HG03097 (cell line): ENCODE measurements at regions not wholly inside any gene's neighbourhood (a gene's known extent, or its start where the extent isn't known, plus 50 kb on each side); places are given as distances from the start of the nearest gene placed in this dataset.
"Not testable (repeated sequence)": the region's sequence is repeated elsewhere in the genome, so short reads cannot be mapped to it uniquely, and the experiment has no call there.

ENCODE experiments used
- ATAC-seq: cut with Tn5 transposase; IDR thresholded peaks from one replicate; pipeline ENCODE4 v1.9.1; 2021; ENCODE audit not compliant: unreplicated experiment, low FRiP score

DNA sequence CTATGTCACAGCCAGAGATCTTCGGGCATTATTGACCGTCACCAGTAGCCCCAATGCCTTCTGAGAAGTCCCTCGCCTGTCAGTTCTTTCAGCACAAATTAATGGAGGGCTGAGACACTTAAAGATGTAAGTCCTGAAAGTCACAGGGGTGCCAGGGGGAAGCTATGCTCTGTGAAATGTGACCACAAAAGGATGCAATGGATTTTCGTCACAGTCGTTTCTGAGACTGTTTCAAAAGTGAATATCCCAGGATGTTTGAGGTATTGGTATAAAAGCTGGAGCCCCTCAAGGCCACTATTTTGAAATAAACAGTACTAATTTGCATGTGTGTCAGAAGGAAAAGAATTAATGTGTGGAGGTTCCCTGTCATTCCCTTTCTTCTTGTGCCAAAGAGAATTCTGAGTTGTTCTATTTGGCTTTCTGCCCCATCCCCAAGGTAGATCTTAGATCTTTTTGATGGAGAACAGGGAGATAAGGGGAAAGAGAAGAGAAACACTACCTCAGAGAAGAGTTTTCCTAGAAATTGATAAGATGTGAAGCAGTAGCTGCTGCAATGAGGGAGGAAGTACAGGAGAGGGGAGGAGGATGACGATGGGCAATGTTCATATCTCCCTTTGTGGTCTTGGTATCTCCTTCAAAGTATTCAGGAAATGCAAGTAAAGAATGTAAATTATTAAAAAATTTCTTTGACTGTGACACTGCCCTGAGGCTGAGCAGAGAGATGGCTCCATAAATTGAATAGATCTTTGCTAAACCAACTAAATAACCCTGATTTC is 101.8 kb upstream of the NAP1L1 start:
- ATAC-seq: no peak

- ATAC-seq: peak; percentile 79
Measured at GRCh38 chr12:76183459-76184186, 99.1 kb upstream of the NAP1L1 start.

GRCh38 chr12:76180401-76181277 is 96.2 kb upstream of the NAP1L1 start:
- ATAC-seq: no peak

DNA sequence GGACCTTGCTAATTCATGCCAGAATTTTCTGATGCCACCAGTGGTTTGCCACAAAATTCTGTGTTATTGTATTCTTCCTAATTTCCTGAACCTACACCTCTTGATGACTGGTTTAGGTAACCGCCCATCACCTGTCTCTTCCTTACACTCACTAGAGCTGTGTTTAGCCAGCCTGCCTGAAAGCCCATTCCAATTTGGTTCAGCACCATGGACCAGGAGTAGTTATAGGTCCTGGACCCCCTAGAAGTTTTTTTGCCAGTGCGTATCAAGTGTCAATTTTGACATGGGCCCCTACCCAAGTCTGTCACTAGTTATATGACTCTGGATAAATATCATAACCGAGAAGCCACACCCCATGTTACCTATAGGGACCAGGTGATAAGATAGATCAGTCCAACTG is 94.0 kb upstream of the NAP1L1 start:
- no peak for ATAC-seq

- no peak for ATAC-seq
Measured at GRCh38 chr12:76177821-76178220, 93.3 kb upstream of the NAP1L1 start.

DNA sequence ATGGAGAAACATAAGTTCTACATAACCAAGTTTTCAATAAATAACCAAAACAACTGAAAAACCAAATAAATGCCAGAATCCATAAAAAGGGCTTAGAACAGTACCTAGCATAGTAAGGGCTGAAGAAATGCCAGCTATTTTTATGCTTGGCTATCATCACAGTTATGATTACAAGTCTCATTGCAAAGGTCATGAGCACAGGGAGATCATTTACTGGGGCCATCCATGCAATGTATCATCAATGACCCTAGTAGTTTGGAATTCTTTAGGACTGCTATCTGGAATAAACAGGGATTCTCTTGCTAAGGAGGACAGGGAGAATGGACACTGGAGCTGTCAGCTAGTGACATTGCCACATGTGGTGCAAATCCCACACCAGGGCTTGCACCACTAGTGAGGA is 92.5 kb upstream of the NAP1L1 start:
- ATAC-seq: no peak

- not testable (repeated sequence) for ATAC-seq
Measured at GRCh38 chr12:76175946-76176345, 91.5 kb upstream of the NAP1L1 start.

DNA sequence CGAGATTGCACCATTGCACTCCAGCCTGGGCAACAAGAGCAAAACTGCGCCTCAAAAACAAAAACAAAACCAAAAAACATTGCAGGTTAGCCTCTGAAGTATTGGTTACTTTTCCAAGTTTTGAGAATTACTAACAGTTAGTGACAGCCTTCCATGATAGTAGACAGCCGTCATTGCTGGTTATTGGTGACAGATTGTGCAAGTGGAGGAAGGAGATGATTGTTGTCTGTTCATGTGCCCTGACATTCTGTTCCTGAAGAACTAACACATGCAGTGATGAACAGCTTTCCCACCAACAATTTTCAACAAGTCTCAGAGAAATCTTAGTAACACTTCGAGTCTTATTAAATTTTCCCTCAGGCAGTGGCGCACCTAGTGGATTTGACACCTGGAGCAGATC is 89.3 kb upstream of the NAP1L1 start:
- no peak for ATAC-seq

- ATAC-seq: peak; percentile 94
Measured at GRCh38 chr12:76158518-76159321, 74.2 kb upstream of the NAP1L1 start.

- no peak for ATAC-seq
Measured at GRCh38 chr12:76156726-76157125, 72.2 kb upstream of the NAP1L1 start.

- no peak for ATAC-seq
Measured at GRCh38 chr12:76156314-76156713, 71.8 kb upstream of the NAP1L1 start.

DNA sequence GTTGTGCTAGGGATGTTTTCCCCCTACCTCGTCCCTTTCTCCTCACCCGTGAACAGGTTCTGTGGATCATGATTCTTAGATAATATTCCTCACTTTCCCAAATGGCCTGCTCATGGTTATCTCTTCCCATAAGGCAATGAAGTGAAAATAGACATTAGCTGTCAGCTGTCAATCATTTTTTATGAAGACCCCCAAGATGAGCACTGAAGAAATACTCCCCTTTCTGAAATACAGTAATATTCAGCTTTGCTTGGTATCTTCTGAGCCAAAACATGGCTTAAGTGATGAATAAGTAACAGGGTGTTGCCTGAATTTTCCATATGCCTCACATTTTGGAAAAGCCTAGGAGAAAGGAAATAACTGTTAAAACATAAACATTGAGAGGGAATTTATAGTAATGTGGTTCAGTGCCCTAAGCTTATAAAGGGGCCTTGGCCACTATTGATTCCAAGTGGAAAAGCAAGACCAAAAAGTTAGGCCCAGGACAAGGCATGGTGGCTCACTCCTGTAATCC is 70.7 kb upstream of the NAP1L1 start:
- no peak for ATAC-seq

DNA sequence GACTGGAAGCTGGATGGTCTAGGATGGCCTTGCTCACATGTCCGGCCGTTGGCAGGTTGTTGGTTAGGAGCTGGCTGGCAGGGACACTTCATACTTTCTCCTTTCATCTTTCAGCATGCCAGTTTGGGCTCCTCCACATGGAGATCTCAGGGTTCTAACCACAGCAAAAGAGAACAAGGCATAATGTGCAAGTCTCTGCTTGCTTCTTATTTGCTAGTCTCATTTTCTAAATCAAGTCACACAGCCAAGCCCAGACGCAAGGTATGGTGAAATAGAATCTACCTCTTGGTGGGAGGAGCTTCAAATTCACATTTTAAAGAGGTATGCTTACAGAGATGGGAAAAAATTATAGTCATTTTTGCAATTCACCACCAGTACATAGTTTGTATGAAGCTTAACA is 69.1 kb upstream of the NAP1L1 start:
- no peak for ATAC-seq

- ATAC-seq: peak; percentile 82
Measured at GRCh38 chr12:76152181-76152807, 67.8 kb upstream of the NAP1L1 start.

- no peak for ATAC-seq
Measured at GRCh38 chr12:76144245-76144549, 59.7 kb upstream of the NAP1L1 start.

DNA sequence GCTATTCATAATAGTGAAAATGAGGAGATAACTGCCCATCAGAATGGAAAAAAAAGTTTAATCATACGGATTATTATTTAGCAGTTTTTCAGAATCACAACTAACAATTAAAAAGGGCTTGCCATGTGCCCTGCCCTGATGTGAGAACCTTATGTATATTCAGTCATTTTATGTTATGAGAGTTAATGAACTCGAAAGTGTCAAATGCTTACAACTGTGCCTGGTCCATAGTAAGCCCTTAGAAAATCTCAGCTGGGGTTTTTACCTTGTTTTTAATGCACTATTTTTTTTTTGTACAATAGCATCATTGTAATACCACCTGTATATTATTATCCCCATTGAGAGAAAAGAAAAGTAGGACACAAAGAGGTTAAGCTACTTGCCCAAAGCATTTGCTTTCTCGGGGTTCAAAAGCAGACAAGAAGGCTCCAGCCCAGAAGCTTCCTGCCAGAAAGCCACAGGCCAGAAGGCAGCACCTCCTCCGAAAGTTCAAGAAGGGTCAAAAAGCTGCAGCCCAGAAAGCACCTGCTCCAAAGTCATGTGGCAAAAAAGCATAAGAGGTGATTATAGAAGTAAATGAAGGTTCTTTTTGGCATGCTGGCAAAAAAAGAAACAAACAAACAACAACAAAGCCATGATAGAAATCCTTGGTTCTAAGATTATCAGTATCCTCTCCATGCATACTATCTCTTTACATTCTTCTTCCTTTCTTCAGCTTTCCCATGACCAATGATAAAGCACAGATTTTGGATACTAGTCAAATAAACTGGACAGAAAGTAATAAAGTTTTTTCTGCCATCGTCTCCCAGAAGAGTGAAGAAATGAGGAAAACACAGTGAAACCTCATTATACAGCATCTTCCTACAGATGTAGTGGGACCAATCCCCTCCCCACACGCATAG is 59.1 kb upstream of the NAP1L1 start:
- ATAC-seq: peak; percentile 83

DNA sequence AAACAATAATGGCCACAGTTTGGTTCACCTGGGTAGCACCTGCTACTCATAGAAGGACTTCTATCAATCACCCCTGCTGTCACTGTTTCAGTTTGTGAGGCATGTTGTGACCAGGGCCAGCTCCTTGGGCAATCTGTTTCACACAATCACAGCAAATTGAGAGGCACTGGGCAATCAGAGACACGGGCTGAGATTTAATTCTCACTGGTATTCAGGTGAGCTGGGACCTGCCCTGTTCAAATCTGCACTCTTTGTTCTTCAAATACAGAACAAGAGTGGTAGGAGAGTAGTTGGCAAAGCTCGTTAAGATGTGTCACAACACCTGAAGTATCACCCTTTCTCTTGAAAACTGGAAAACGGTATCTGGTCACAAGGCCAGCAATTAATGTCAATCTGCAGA is 57.8 kb upstream of the NAP1L1 start:
- ATAC-seq: no peak

DNA sequence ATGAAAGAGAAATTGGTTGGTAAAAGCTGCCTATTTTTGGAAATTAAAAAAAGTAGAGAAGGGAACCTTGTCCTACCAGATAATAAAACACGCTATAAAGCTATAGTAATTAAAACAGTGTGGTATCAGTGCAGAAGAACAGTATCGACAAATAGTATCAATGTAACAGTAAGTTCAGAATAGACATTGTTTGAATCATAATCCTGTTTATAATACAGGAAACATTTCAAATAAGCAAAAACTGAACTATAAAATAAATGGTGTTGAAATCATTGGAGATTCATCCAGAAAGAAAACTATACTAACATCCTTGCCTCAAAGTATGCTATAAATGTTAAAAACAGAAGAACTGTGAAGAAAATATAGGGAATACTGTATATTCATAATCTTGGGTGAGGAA is 54.2 kb upstream of the NAP1L1 start:
- no peak for ATAC-seq

GRCh38 chr12:76137606-76138005 is 53.1 kb upstream of the NAP1L1 start:
- ATAC-seq: no peak
